HAP-1 (cell line): ENCODE measurements at regions not wholly inside any gene's neighbourhood (a gene's known extent, or its start where the extent isn't known, plus 50 kb on each side); places are given as distances from the start of the nearest gene placed in this dataset.

Experiments
- DNase-seq, 2 experiments: peaks; one replicate each; pipeline ENCODE4 v3.0.0-alpha.2; 2016 to 2020; ENCODE audit warnings: low spot score in 2 of 2
- H3K27me3 ChIP-seq: fragments of 250-450 bp; sonication (Bioruptor Pico); 2 replicates; pipeline ENCODE4 v1.5.1; 2020; ENCODE audit warnings: low read depth, mild to moderate bottlenecking, moderate library complexity
- H3K36me3 ChIP-seq: fragments of 250-450 bp; sonication (Bioruptor Pico); replicated peaks from 2 replicates; pipeline ENCODE4 v1.5.1; 2020; ENCODE audit warnings: mild to moderate bottlenecking
- H3K4me1 ChIP-seq: fragments of 250-450 bp; sonication (Bioruptor Pico); 2 replicates; pipeline ENCODE4 v1.5.1; 2020; ENCODE audit warnings: mild to moderate bottlenecking
- H3K4me3 ChIP-seq: fragments of 250-450 bp; sonication (Bioruptor Pico); 2 replicates; pipeline ENCODE4 v1.5.1; 2020; ENCODE audit warnings: mild to moderate bottlenecking, moderate library complexity
- H3K9me3 ChIP-seq: fragments of 250-450 bp; sonication (Bioruptor Pico); 2 replicates; pipeline ENCODE4 v1.5.1; 2020; ENCODE audit warnings: mild to moderate bottlenecking, moderate library complexity
- in situ Hi-C: fragments of 300-500 bp; cut with MboI; formaldehyde crosslinking; loops from 3 replicates; pipeline ENCODE4 v1.14.3; 2020; ENCODE audit warnings: low sequenced_read_pairs, inconsistent platforms, mixed read lengths

- DNase-seq, result no peak
- Histone ChIP-seq H3K36me3 (no peaks in the 10 kb centered on the region), H3K4me3 (no peak overlapping the region), H3K9me3 (no peaks in the 10 kb centered on the region), H3K4me1 (peaks cover 6% of the 10 kb centered on the region; the same call in 1 of the 2 replicates), H3K27me3 (no peaks in the 10 kb centered on the region)
- in situ Hi-C loops, result no loop called here
Measured at GRCh38 chr20:11229772-11230171, 556.0 kb upstream of the JAG1 start.

DNA sequence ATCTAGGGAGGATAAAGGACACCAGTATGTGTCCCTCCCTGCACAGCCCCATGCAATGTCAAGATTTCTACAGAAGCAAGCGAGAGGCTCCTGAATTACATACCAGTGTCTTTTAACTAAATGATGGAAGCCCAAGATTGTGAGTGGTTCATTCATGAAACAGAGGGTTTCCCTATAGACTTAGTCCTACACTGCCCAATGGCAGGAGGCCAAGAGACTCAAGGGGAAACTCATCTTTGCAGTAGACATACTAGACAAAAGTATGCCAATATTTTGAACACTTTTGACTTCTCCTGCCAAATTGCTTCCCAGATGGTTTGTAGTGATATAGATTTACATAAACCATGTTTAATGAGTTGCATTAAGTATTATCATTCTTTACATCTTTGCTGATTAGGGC is 557.2 kb upstream of the JAG1 start:
- in situ Hi-C loops, result no loop called here
- Histone ChIP-seq H3K4me1 (peaks cover 6% of the 10 kb centered on the region; the same call in 1 of the 2 replicates), H3K36me3 (no peaks in the 10 kb centered on the region), H3K9me3 (no peaks in the 10 kb centered on the region), H3K4me3 (no peak overlapping the region), H3K27me3 (no peaks in the 10 kb centered on the region)
- DNase-seq, result no peak

DNA sequence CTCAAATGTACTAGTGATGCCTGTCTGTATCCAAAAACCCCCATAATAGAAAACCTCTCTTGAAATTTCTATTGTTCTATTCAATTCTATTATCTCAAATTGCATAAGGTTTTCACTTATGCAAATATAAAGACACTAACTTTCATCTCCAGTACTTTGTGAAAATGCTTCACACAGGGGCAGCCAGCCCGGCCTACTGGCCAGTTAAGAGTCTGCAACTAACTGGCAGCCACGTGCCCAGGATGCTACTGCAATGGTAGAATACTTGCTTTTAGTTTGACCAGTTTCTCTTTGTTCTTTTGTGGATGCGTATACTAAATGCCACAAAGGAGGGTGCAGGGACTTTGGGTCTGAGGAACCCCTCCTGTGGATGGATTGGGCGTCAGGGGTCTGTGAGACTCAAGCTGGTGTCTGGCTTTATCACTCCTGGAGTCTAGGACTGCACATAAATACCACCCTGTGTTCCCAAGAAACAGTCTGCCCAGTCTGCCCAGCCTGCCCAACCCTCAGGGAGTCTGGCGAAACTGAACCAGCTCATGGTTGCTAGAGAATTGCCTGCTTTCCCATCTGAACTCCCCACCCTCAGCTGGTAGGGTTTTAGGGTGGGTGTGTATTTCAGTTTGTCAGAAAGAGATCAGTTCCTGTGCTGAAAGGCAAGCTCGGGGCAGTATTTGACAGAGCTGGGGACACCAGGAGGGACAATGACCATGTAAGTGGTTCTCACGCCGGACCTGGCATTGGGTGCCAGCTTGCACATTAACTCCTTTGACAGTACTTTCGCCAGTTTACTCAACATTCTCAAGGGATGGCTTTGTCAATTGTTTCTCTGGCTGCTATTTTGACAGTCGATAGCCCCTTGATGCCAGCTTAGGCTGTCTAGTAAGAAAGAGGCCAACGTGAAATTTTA is 558.2 kb upstream of the JAG1 start:
- H3K4me3 ChIP-seq, result no peak overlapping the region
- peak in 1 of 2 experiments; percentile 15 for DNase-seq
- in situ Hi-C loops, result no loop called here
- no peaks in the 10 kb centered on the region for H3K27me3 ChIP-seq
- H3K9me3 ChIP-seq, result no peaks in the 10 kb centered on the region
- H3K4me1 ChIP-seq, result peaks cover 6% of the 10 kb centered on the region; the same call in 1 of the 2 replicates
- H3K36me3 ChIP-seq, result no peaks in the 10 kb centered on the region

- Histone ChIP-seq H3K9me3 (no peaks in the 10 kb centered on the region), H3K27me3 (no peaks in the 10 kb centered on the region), H3K4me1 (peaks cover 6% of the 10 kb centered on the region; the same call in 1 of the 2 replicates), H3K4me3 (no peak overlapping the region), H3K36me3 (no peaks in the 10 kb centered on the region)
- no peak for DNase-seq
- in situ Hi-C loops, result no loop called here
Measured at GRCh38 chr20:11232896-11233295, 559.1 kb upstream of the JAG1 start.

- DNase-seq, result peak in 1 of 2 experiments; percentile 5
- Histone ChIP-seq H3K27me3 (no peaks in the 10 kb centered on the region), H3K4me3 (no peak overlapping the region), H3K4me1 (peaks cover 6% of the 10 kb centered on the region; the same call in 1 of the 2 replicates), H3K9me3 (no peaks in the 10 kb centered on the region), H3K36me3 (no peaks in the 10 kb centered on the region)
- in situ Hi-C loops, result no loop called here
Measured at GRCh38 chr20:11234181-11234580, 560.4 kb upstream of the JAG1 start.

DNA sequence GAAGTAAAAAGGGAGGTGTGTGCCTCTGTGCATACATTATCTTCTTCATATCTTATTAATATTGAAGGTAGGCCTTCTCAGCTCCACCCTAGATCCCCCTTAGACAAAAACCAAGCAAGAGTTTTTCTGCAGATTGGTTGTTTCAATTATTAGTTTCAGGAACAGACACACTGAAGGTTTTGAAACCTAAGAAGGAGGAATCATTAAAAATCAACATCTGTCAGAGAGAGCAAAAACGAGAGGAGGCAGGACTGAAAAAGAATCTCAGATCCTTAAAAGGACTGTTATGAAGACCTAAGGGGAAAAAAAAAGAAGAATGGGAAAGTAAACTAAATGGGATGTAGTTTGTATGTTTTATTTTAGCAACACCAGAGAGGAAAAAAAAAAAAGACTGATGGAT is 560.8 kb upstream of the JAG1 start:
- in situ Hi-C loops, result no loop called here
- Histone ChIP-seq H3K36me3 (no peaks in the 10 kb centered on the region), H3K27me3 (no peaks in the 10 kb centered on the region), H3K4me3 (no peak overlapping the region), H3K9me3 (no peaks in the 10 kb centered on the region), H3K4me1 (peaks cover 6% of the 10 kb centered on the region; the same call in 1 of the 2 replicates)
- DNase-seq, result no peak

GRCh38 chr20:11235058-11235457 is 561.3 kb upstream of the JAG1 start:
- Histone ChIP-seq H3K9me3 (no peaks in the 10 kb centered on the region), H3K4me1 (peaks cover 6% of the 10 kb centered on the region; the same call in 1 of the 2 replicates), H3K4me3 (no peak overlapping the region), H3K27me3 (no peaks in the 10 kb centered on the region), H3K36me3 (no peaks in the 10 kb centered on the region)
- DNase-seq, result no peak
- in situ Hi-C loops, result no loop called here

- H3K27me3 ChIP-seq, result peaks cover 6% of the 10 kb centered on the region; the same call in 1 of the 2 replicates
- no peak for DNase-seq
- H3K4me1 ChIP-seq, result peaks cover 15% of the 10 kb centered on the region
- in situ Hi-C loops, result no loop called here
- H3K4me3 ChIP-seq, result no peak overlapping the region
- no peaks in the 10 kb centered on the region for H3K36me3 ChIP-seq
- no peaks in the 10 kb centered on the region for H3K9me3 ChIP-seq
Measured at GRCh38 chr20:11242320-11242719, 568.5 kb upstream of the JAG1 start.

DNA sequence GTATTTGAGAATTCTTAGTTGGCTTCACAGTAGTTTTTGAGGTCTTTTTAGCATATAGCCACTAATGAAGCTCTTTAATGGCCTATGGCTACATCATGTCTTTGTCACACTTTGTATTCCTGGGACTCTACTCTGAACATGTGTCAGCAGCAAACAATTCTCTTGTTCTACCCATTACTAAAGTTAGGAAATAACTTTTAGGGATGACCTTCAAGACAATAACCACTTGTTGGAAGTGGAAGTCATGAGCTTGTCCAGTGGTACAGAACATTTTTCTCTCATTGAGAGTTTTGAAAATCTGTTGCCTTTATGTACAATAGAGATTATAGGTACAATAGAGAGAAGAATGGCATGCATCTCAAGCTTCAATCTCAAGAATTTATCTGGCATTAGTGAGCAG is 571.6 kb upstream of the JAG1 start:
- Histone ChIP-seq H3K36me3 (no peaks in the 10 kb centered on the region), H3K27me3 (peaks cover 6% of the 10 kb centered on the region; the same call in 1 of the 2 replicates), H3K4me3 (no peak overlapping the region), H3K9me3 (no peaks in the 10 kb centered on the region), H3K4me1 (peaks cover 39% of the 10 kb centered on the region)
- no peak for DNase-seq
- in situ Hi-C loops, result no loop called here

- peaks cover 6% of the 10 kb centered on the region; the same call in 1 of the 2 replicates for H3K27me3 ChIP-seq
- H3K9me3 ChIP-seq, result no peaks in the 10 kb centered on the region
- peaks cover 39% of the 10 kb centered on the region for H3K4me1 ChIP-seq
- H3K36me3 ChIP-seq, result no peaks in the 10 kb centered on the region
- in situ Hi-C loops, result no loop called here
- DNase-seq, result no peak
- H3K4me3 ChIP-seq, result no peak overlapping the region
Measured at GRCh38 chr20:11246251-11246775, 572.5 kb upstream of the JAG1 start.

DNA sequence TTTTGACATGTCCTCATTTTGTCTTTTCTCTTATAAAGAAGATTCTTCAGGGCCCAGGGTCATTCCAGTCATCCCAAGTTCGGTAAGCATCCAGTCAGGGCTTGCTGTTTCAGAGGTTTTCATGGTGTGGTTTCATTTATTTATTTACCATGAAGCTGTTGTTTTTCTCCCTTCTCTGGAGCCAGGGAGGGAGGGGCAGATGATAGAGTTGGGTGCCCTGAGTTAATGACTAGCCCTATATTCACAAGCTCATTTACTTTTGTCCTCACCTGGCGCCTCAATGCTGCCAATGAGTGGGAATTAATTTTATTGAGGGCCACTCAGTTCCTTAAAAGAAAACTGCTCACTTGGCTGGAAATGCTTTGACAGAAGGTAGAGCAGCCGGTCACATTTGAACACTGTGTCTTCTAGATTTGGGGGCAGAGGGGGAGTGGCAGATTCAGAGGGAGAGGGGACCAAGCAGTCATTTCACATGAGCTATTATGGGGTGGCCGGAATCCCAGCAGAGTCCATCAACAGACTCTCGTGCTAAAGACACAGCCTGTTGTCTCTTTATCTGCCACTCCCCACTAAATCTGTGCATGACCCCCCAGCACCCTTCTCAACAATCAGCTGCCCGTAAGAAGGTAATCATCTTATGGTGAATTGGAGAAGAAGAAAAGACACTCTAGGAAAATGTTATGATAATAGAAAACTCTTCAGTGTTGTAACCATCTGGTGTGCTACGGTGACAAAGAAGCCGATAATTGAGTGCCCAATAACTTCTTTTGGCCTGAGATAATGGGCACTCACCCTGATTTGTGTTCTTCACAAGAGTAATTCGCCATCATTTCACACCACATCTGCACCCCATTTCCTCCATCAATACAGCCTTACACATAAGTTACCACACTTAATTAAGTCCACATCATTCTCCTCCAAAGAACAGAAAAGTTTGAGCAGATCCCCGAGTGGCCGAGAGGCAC is 573.5 kb upstream of the JAG1 start:
- no peaks in the 10 kb centered on the region for H3K9me3 ChIP-seq
- H3K4me3 ChIP-seq, result no peak overlapping the region
- peaks cover 3% of the 10 kb centered on the region; the same call in 1 of the 2 replicates for H3K27me3 ChIP-seq
- DNase-seq, result no peak
- H3K36me3 ChIP-seq, result no peaks in the 10 kb centered on the region
- in situ Hi-C loops, result no loop called here
- H3K4me1 ChIP-seq, result peaks cover 39% of the 10 kb centered on the region

- in situ Hi-C loops, result no loop called here
- Histone ChIP-seq H3K4me1 (peaks cover 39% of the 10 kb centered on the region), H3K9me3 (no peaks in the 10 kb centered on the region), H3K4me3 (no peak overlapping the region), H3K27me3 (peaks cover 3% of the 10 kb centered on the region; the same call in 1 of the 2 replicates), H3K36me3 (no peaks in the 10 kb centered on the region)
- DNase-seq, result peak; percentile 64 to 69
Measured at GRCh38 chr20:11248011-11248409, 574.2 kb upstream of the JAG1 start.
